ENCODE measurements at regions not wholly inside any gene's neighbourhood (a gene's known extent, or its start where the extent isn't known, plus 50 kb on each side); places are given as distances from the start of the nearest gene placed in this dataset.

DNA sequence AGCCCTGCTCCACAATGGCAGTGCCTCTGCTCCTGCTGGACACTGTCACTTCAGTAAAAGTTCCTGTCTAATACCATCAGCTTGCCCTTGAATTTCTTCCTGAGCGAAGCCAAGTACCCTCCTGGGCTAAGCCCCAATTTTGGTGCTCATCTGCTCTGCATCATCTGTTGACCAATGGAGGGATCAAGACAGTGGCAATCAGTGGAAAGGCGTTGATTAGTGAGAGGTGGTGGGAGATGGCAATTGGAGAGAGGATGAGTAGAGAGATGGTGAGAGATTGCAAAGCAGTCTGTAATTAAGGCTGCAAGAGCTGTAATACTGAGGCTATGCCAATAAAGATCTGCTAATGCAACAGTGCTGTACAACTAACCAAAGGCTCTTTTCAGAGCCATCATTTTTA, 299.4 kb upstream of the CDH2 start:
- Mint-ChIP-seq H3K27me3 (no peaks in the 10 kb centered on the region), H3K4me3 (no peak overlapping the region), H3K9me3 (peaks cover 5 to 44% (median 20%) of the 10 kb centered on the region in 11 donors), H3K4me1 (no peaks in the 10 kb centered on the region), H3K36me3 (peaks cover 0 to 6% (median 0%) of the 10 kb centered on the region in 5 donors), H3K27ac (no peak overlapping the region)
- H3K27me3 ChIP-seq (ENCODE audit: control insufficient read depth in 2 of 2, insufficient read depth in 2 of 2, low read length in 2 of 2) = no peaks in the 10 kb centered on the region
- DNase-seq = no peak
- CTCF ChIA-PET = no interaction called here
- H3K4me3 ChIP-seq (ENCODE audit: low read length) = no peak overlapping the region
- POLR2A ChIA-PET = no interaction called here
- no peak for ATAC-seq
- H3K27ac ChIP-seq (ENCODE audit: low read depth, low read length) = no peak overlapping the region
- H3K36me3 ChIP-seq (ENCODE audit: control insufficient read depth in 2 of 3, insufficient read depth in 3 of 3, low read length in 3 of 3) = no peaks in the 10 kb centered on the region
- intact Hi-C loops (cut with micrococcal nuclease) = no loop called here
- peaks cover 0 to 11% (median 0%) of the 10 kb centered on the region in 3 experiments for H3K9me3 ChIP-seq (ENCODE audit: control insufficient read depth in 2 of 3, low read length in 3 of 3)
- no peaks in the 10 kb centered on the region for H3K4me1 ChIP-seq (ENCODE audit: control insufficient read depth in 2 of 2, insufficient read depth in 2 of 2, low read length in 2 of 2)

DNA sequence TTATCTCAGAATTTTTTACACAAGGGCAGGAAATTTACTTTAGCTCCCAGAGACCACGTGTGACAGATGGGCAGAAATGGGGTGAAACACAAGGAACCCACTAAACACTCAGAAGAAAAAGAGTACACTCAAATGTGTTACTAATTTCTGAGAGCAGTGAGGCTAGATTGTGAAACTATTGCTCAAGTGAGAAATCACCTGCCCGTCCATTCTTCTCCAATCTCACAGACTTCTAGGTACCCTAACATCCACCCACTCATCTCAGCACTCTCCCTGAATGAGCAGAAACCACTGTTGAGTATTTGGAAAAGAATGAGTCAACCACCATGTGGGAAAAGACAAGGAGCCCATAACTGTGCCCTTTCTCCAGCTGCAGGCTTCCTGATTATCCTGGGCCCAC, 293.0 kb upstream of the CDH2 start:
- H3K36me3 ChIP-seq (ENCODE audit: control insufficient read depth in 2 of 3, insufficient read depth in 3 of 3, low read length in 3 of 3) = no peaks in the 10 kb centered on the region
- Mint-ChIP-seq H3K4me3 (no peak overlapping the region), H3K27me3 (no peaks in the 10 kb centered on the region), H3K36me3 (peaks cover 0 to 6% (median 0%) of the 10 kb centered on the region in 5 donors), H3K27ac (no peak overlapping the region), H3K4me1 (no peaks in the 10 kb centered on the region), H3K9me3 (peaks cover 7 to 35% (median 12%) of the 10 kb centered on the region in 11 donors)
- DNase-seq (no peak), ATAC-seq (no peak)
- intact Hi-C loops (cut with micrococcal nuclease) = no loop called here
- POLR2A ChIA-PET = no interaction called here
- no peaks in the 10 kb centered on the region for H3K27me3 ChIP-seq (ENCODE audit: control insufficient read depth in 2 of 2, insufficient read depth in 2 of 2, low read length in 2 of 2)
- no peak overlapping the region for H3K27ac ChIP-seq (ENCODE audit: low read depth, low read length)
- no peak overlapping the region for H3K4me3 ChIP-seq (ENCODE audit: low read length)
- CTCF ChIA-PET = no interaction called here
- H3K4me1 ChIP-seq (ENCODE audit: control insufficient read depth in 2 of 2, insufficient read depth in 2 of 2, low read length in 2 of 2) = no peaks in the 10 kb centered on the region
- H3K9me3 ChIP-seq (ENCODE audit: control insufficient read depth in 2 of 3, low read length in 3 of 3) = no peaks in the 10 kb centered on the region

DNA sequence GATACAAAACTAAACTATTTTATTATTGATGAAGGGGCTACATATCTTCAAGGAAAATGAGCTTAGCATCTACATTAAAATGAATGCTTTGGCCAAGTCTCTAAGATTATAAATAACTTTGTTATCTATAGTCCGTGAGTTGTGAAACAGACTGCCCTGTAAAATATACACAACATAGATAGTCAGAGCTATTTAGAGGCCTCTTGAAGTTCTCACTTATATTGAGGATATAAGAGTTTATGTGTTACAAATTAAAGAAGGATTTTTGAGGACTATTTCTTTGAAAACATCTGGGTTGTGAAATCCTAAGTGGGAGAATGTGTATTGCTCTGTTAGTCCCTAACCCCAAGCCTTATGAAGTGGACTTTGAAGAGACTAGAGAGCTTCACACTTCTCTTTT, 292.0 kb upstream of the CDH2 start:
- H3K4me3 Mint-ChIP-seq = no peak overlapping the region
- H3K9me3 ChIP-seq (ENCODE audit: control insufficient read depth in 2 of 3, low read length in 3 of 3) = no peaks in the 10 kb centered on the region
- DNase-seq (no peak), ATAC-seq (no peak)
- no peaks in the 10 kb centered on the region for H3K27me3 ChIP-seq (ENCODE audit: control insufficient read depth in 2 of 2, insufficient read depth in 2 of 2, low read length in 2 of 2)
- no peaks in the 10 kb centered on the region for H3K4me1 ChIP-seq (ENCODE audit: control insufficient read depth in 2 of 2, insufficient read depth in 2 of 2, low read length in 2 of 2)
- H3K27ac ChIP-seq (ENCODE audit: low read depth, low read length) = no peak overlapping the region
- intact Hi-C loops (cut with micrococcal nuclease) = no loop called here
- H3K27me3 Mint-ChIP-seq = no peaks in the 10 kb centered on the region
- CTCF ChIA-PET = no interaction called here
- POLR2A ChIA-PET = no interaction called here
- no peaks in the 10 kb centered on the region for H3K4me1 Mint-ChIP-seq
- no peak overlapping the region for H3K4me3 ChIP-seq (ENCODE audit: low read length)
- peaks cover 5 to 26% (median 13%) of the 10 kb centered on the region in 11 donors for H3K9me3 Mint-ChIP-seq
- H3K36me3 Mint-ChIP-seq = peaks cover 0 to 6% (median 0%) of the 10 kb centered on the region in 5 donors
- H3K36me3 ChIP-seq (ENCODE audit: control insufficient read depth in 2 of 3, insufficient read depth in 3 of 3, low read length in 3 of 3) = no peaks in the 10 kb centered on the region
- H3K27ac Mint-ChIP-seq = no peak overlapping the region

DNA sequence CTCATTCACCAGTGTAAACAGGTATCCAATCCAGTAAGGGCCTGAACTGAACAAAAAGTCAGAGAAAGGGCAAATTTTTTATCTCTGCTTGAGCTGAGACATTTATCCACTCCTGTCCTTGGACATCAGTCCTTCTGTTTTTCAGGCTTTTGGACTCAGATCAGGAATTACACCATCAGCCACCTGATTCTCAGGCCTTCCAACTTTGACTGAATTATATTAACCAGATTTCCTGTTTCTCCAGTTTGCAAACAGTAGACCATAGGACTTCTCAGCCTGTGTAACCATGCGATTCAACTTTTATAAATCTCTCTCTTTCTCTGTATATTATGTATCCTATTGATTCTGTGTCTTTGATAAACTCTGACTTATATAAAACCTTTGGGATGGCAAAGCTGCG, 289.3 kb upstream of the CDH2 start:
- no peak for DNase-seq
- ChIA-PET CTCF (no interaction called here), POLR2A (no interaction called here)
- no peak overlapping the region for H3K4me3 ChIP-seq (ENCODE audit: low read length)
- ATAC-seq = no peak
- no peaks in the 10 kb centered on the region for H3K4me1 ChIP-seq (ENCODE audit: control insufficient read depth in 2 of 2, insufficient read depth in 2 of 2, low read length in 2 of 2)
- H3K27ac ChIP-seq (ENCODE audit: low read depth, low read length) = no peak overlapping the region
- no peaks in the 10 kb centered on the region for H3K36me3 ChIP-seq (ENCODE audit: control insufficient read depth in 2 of 3, insufficient read depth in 3 of 3, low read length in 3 of 3)
- Mint-ChIP-seq H3K4me1 (no peaks in the 10 kb centered on the region), H3K4me3 (no peak overlapping the region), H3K27me3 (no peaks in the 10 kb centered on the region), H3K27ac (no peak overlapping the region), H3K9me3 (peaks cover 0 to 19% (median 12%) of the 10 kb centered on the region in 11 donors), H3K36me3 (peaks cover 0 to 5% (median 0%) of the 10 kb centered on the region in 5 donors)
- H3K9me3 ChIP-seq (ENCODE audit: control insufficient read depth in 2 of 3, low read length in 3 of 3) = no peaks in the 10 kb centered on the region
- intact Hi-C loops (cut with micrococcal nuclease) = no loop called here
- no peaks in the 10 kb centered on the region for H3K27me3 ChIP-seq (ENCODE audit: control insufficient read depth in 2 of 2, insufficient read depth in 2 of 2, low read length in 2 of 2)

DNA sequence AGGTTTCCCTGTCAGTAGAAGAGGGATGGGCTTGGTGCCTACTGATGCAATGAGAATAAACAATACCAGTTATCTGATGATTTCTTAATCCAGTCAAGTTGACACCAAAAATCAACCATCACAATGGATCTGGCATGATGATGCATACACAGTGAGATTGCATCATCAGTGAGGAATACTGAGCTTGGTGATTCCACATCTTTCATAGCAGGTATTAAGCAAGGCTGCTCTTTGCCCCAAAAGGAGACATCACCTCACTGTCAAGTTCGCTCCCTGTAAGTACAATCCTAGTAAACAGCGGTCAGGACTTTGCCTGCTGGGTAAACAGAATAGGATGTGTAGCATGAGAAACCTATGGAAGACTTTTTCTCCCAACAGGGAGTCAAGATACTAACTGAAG, 282.7 kb upstream of the CDH2 start:
- no peak for DNase-seq
- Histone ChIP-seq H3K27me3 (ENCODE audit: control insufficient read depth in 2 of 2, insufficient read depth in 2 of 2, low read length in 2 of 2) (no peaks in the 10 kb centered on the region), H3K4me3 (ENCODE audit: low read length) (no peak overlapping the region), H3K36me3 (ENCODE audit: control insufficient read depth in 2 of 3, insufficient read depth in 3 of 3, low read length in 3 of 3) (no peaks in the 10 kb centered on the region), H3K4me1 (ENCODE audit: control insufficient read depth in 2 of 2, insufficient read depth in 2 of 2, low read length in 2 of 2) (no peaks in the 10 kb centered on the region), H3K27ac (ENCODE audit: low read depth, low read length) (no peak overlapping the region), H3K9me3 (ENCODE audit: control insufficient read depth in 2 of 3, low read length in 3 of 3) (no peaks in the 10 kb centered on the region)
- H3K4me1 Mint-ChIP-seq = no peaks in the 10 kb centered on the region
- H3K27me3 Mint-ChIP-seq = no peaks in the 10 kb centered on the region
- no peak for ATAC-seq
- CTCF ChIA-PET = no interaction called here
- peaks cover 0 to 11% (median 6%) of the 10 kb centered on the region in 11 donors for H3K9me3 Mint-ChIP-seq
- H3K4me3 Mint-ChIP-seq = no peak overlapping the region
- intact Hi-C loops (cut with micrococcal nuclease) = no loop called here
- H3K36me3 Mint-ChIP-seq = no peaks in the 10 kb centered on the region
- no peak overlapping the region for H3K27ac Mint-ChIP-seq
- POLR2A ChIA-PET = no interaction called here

DNA sequence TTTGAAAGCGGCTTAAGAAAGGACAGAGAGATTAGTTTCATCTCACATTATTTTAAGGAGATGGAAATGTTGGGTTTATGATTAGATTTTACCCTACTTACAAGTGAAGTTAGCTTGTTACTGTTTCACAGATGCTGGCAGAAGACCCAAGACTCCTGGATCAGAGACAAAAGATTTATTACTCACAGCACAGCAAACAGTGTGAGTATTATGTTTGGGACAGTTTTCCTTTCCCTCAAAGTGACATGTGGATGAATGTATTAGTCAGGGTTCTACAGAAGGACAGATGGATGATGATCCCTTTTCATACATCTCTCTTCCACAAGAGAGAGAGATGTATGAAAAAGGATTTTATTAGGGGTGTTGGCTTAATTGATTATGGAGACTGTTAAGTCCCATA, 281.8 kb upstream of the CDH2 start:
- no peak overlapping the region for H3K27ac ChIP-seq (ENCODE audit: low read depth, low read length)
- peaks cover 0 to 14% (median 7%) of the 10 kb centered on the region in 11 donors for H3K9me3 Mint-ChIP-seq
- no peak overlapping the region for H3K4me3 ChIP-seq (ENCODE audit: low read length)
- no peaks in the 10 kb centered on the region for H3K27me3 Mint-ChIP-seq
- no peaks in the 10 kb centered on the region for H3K36me3 ChIP-seq (ENCODE audit: control insufficient read depth in 2 of 3, insufficient read depth in 3 of 3, low read length in 3 of 3)
- no peaks in the 10 kb centered on the region for H3K4me1 ChIP-seq (ENCODE audit: control insufficient read depth in 2 of 2, insufficient read depth in 2 of 2, low read length in 2 of 2)
- intact Hi-C loops (cut with micrococcal nuclease) = no loop called here
- POLR2A ChIA-PET = no interaction called here
- no peaks in the 10 kb centered on the region for H3K27me3 ChIP-seq (ENCODE audit: control insufficient read depth in 2 of 2, insufficient read depth in 2 of 2, low read length in 2 of 2)
- DNase-seq = no peak
- CTCF ChIA-PET = no interaction called here
- ATAC-seq = no peak
- no peaks in the 10 kb centered on the region for H3K36me3 Mint-ChIP-seq
- H3K4me3 Mint-ChIP-seq = no peak overlapping the region
- H3K9me3 ChIP-seq (ENCODE audit: control insufficient read depth in 2 of 3, low read length in 3 of 3) = no peaks in the 10 kb centered on the region
- H3K4me1 Mint-ChIP-seq = no peaks in the 10 kb centered on the region
- no peak overlapping the region for H3K27ac Mint-ChIP-seq

DNA sequence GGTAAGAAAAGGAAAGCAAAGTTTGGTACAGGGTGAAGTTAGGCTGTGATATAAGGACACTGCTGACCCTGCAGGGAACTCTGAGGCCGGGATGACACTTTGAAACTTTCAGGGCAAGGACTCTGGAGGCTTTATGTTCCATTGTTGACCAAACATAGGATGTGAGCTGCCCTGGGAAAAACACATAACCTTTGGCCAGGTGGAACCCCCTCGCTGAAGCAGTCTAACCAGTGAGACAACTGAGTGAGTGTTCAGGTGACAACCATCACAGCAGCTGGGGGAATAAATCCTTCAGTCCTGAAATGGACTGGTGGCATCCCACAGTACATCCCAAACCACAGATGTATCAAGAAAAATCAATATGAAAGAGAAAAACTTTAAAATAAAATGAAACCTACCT, 280.9 kb upstream of the CDH2 start:
- Mint-ChIP-seq H3K4me3 (no peak overlapping the region), H3K4me1 (no peaks in the 10 kb centered on the region), H3K9me3 (peaks cover 0 to 14% (median 7%) of the 10 kb centered on the region in 11 donors), H3K36me3 (no peaks in the 10 kb centered on the region), H3K27ac (no peak overlapping the region), H3K27me3 (no peaks in the 10 kb centered on the region)
- ChIA-PET POLR2A (no interaction called here), CTCF (no interaction called here)
- no peak overlapping the region for H3K27ac ChIP-seq (ENCODE audit: low read depth, low read length)
- intact Hi-C loops (cut with micrococcal nuclease) = no loop called here
- H3K9me3 ChIP-seq (ENCODE audit: control insufficient read depth in 2 of 3, low read length in 3 of 3) = no peaks in the 10 kb centered on the region
- ATAC-seq (no peak), DNase-seq (no peak)
- H3K4me3 ChIP-seq (ENCODE audit: low read length) = no peak overlapping the region
- no peaks in the 10 kb centered on the region for H3K4me1 ChIP-seq (ENCODE audit: control insufficient read depth in 2 of 2, insufficient read depth in 2 of 2, low read length in 2 of 2)
- H3K27me3 ChIP-seq (ENCODE audit: control insufficient read depth in 2 of 2, insufficient read depth in 2 of 2, low read length in 2 of 2) = no peaks in the 10 kb centered on the region
- H3K36me3 ChIP-seq (ENCODE audit: control insufficient read depth in 2 of 3, insufficient read depth in 3 of 3, low read length in 3 of 3) = no peaks in the 10 kb centered on the region

All from naive thymus-derived CD4-positive, alpha-beta T cell (primary cell).